IPS-15b (cell line): ENCODE measurements at regions not wholly inside any gene's neighbourhood (a gene's known extent, or its start where the extent isn't known, plus 50 kb on each side); places are given as distances from the start of the nearest gene placed in this dataset.

Experiments
- H3K27me3 ChIP-seq: one replicate; pipeline ENCODE4 v1.6.1; 2013; ENCODE audit warnings: low read length; ENCODE audit not compliant: control insufficient read depth, insufficient read depth
- H3K36me3 ChIP-seq: one replicate; pipeline ENCODE4 v1.6.1; 2013; ENCODE audit warnings: low read length; ENCODE audit not compliant: control insufficient read depth, insufficient read depth
- H3K4me1 ChIP-seq: one replicate; pipeline ENCODE4 v1.6.1; 2013; ENCODE audit warnings: mild to moderate bottlenecking, low read length; ENCODE audit not compliant: control insufficient read depth, insufficient read depth
- H3K4me3 ChIP-seq: one replicate; pipeline ENCODE4 v1.5.1; 2013; ENCODE audit warnings: low read depth, low read length
- H3K9ac ChIP-seq: one replicate; pipeline ENCODE4 v1.6.1; 2013; ENCODE audit warnings: low read depth, mild to moderate bottlenecking, low read length
- H3K9me3 ChIP-seq: one replicate; pipeline ENCODE4 v1.6.1; 2013; ENCODE audit warnings: mild to moderate bottlenecking, low read length; ENCODE audit not compliant: control insufficient read depth, insufficient read depth

- no peaks in the 10 kb centered on the region for H3K36me3 ChIP-seq
- no peak overlapping the region for H3K4me3 ChIP-seq
- peaks cover 2% of the 10 kb centered on the region for H3K4me1 ChIP-seq
- no peak overlapping the region for H3K9ac ChIP-seq
- H3K27me3 ChIP-seq: no peaks in the 10 kb centered on the region
- H3K9me3 ChIP-seq: peaks cover 2% of the 10 kb centered on the region
These were observed 96.5 kb upstream of the PUDP start for GRCh38 chrX:7244405-7244804.

- no peak overlapping the region for H3K9ac ChIP-seq
- no peak overlapping the region for H3K4me3 ChIP-seq
- no peaks in the 10 kb centered on the region for H3K27me3 ChIP-seq
- H3K9me3 ChIP-seq: no peaks in the 10 kb centered on the region
- no peaks in the 10 kb centered on the region for H3K36me3 ChIP-seq
- H3K4me1 ChIP-seq: peaks cover 1% of the 10 kb centered on the region
These were observed 94.7 kb upstream of the PUDP start for GRCh38 chrX:7242613-7243012.

GRCh38 chrX:7240929-7241328 lies 93.0 kb upstream of the PUDP start:
- Histone ChIP-seq H3K9ac (no peak overlapping the region), H3K9me3 (no peaks in the 10 kb centered on the region), H3K36me3 (no peaks in the 10 kb centered on the region), H3K27me3 (no peaks in the 10 kb centered on the region), H3K4me3 (no peak overlapping the region), H3K4me1 (no peaks in the 10 kb centered on the region)

- Histone ChIP-seq H3K27me3 (no peaks in the 10 kb centered on the region), H3K36me3 (no peaks in the 10 kb centered on the region), H3K4me1 (no peaks in the 10 kb centered on the region), H3K9ac (no peak overlapping the region), H3K9me3 (no peaks in the 10 kb centered on the region), H3K4me3 (no peak overlapping the region)
These were observed 87.1 kb upstream of the PUDP start for GRCh38 chrX:7235071-7235470.

GRCh38 chrX:7233580-7234406 lies 85.8 kb upstream of the PUDP start:
- Histone ChIP-seq H3K9ac (no peak overlapping the region), H3K9me3 (no peaks in the 10 kb centered on the region), H3K27me3 (no peaks in the 10 kb centered on the region), H3K4me3 (no peak overlapping the region), H3K4me1 (no peaks in the 10 kb centered on the region), H3K36me3 (no peaks in the 10 kb centered on the region)

- Histone ChIP-seq H3K4me1 (no peaks in the 10 kb centered on the region), H3K36me3 (no peaks in the 10 kb centered on the region), H3K4me3 (no peak overlapping the region), H3K27me3 (no peaks in the 10 kb centered on the region), H3K9me3 (peaks cover 3% of the 10 kb centered on the region), H3K9ac (no peak overlapping the region)
These were observed 80.3 kb upstream of the PUDP start for GRCh38 chrX:7228226-7228625.

- Histone ChIP-seq H3K4me3 (no peak overlapping the region), H3K4me1 (no peaks in the 10 kb centered on the region), H3K9me3 (peaks cover 3% of the 10 kb centered on the region), H3K36me3 (no peaks in the 10 kb centered on the region), H3K9ac (no peak overlapping the region), H3K27me3 (no peaks in the 10 kb centered on the region)
These were observed 77.4 kb upstream of the PUDP start for GRCh38 chrX:7225338-7225737.

GRCh38 chrX:7223271-7223670 lies 75.3 kb upstream of the PUDP start:
- Histone ChIP-seq H3K36me3 (no peaks in the 10 kb centered on the region), H3K9me3 (peaks cover 3% of the 10 kb centered on the region), H3K9ac (no peak overlapping the region), H3K4me1 (no peaks in the 10 kb centered on the region), H3K27me3 (no peaks in the 10 kb centered on the region), H3K4me3 (no peak overlapping the region)

GRCh38 chrX:7220121-7220520 lies 72.2 kb upstream of the PUDP start:
- H3K27me3 ChIP-seq: no peaks in the 10 kb centered on the region
- no peak overlapping the region for H3K4me3 ChIP-seq
- H3K9me3 ChIP-seq: peaks cover 3% of the 10 kb centered on the region
- no peak overlapping the region for H3K9ac ChIP-seq
- no peaks in the 10 kb centered on the region for H3K36me3 ChIP-seq
- no peaks in the 10 kb centered on the region for H3K4me1 ChIP-seq

- H3K9me3 ChIP-seq: no peaks in the 10 kb centered on the region
- no peak overlapping the region for H3K4me3 ChIP-seq
- no peaks in the 10 kb centered on the region for H3K27me3 ChIP-seq
- H3K4me1 ChIP-seq: no peaks in the 10 kb centered on the region
- no peak overlapping the region for H3K9ac ChIP-seq
- H3K36me3 ChIP-seq: no peaks in the 10 kb centered on the region
These were observed 71.3 kb upstream of the PUDP start for GRCh38 chrX:7219153-7219705.

- H3K4me3 ChIP-seq: no peak overlapping the region
- H3K27me3 ChIP-seq: no peaks in the 10 kb centered on the region
- no peaks in the 10 kb centered on the region for H3K9me3 ChIP-seq
- H3K9ac ChIP-seq: no peak overlapping the region
- H3K4me1 ChIP-seq: no peaks in the 10 kb centered on the region
- no peaks in the 10 kb centered on the region for H3K36me3 ChIP-seq
These were observed 70.6 kb upstream of the PUDP start for GRCh38 chrX:7218321-7219152.
